HG02759 (cell line): ENCODE measurements at regions not wholly inside any gene's neighbourhood (a gene's known extent, or its start where the extent isn't known, plus 50 kb on each side); places are given as distances from the start of the nearest gene placed in this dataset.

Source experiments
- ATAC-seq: cut with Tn5 transposase; IDR thresholded peaks from one replicate; pipeline ENCODE4 v1.9.1; 2021; ENCODE audit warnings: mild to moderate bottlenecking, moderate library complexity; ENCODE audit not compliant: unreplicated experiment

DNA sequence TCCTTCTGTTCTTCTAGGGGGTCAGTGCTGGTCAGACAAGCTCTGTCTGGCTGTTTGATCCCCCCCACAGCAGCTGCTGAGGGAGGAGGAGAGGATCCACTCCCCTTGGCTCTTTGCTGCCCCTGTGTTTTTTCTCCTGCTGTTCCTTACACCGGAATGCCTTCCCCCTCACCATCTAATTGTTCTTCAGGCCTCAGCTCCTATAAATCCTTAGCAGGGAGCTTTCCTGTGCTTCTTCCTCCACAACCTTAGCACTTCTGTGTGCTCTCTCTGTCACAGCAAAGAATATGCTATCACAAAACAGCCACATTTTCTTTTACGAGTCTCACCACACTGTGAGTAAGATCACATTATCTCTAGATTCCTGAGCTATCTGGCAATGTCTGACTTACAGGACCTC is 196.6 kb downstream of the OTOR start:
- ATAC-seq: no peak

DNA sequence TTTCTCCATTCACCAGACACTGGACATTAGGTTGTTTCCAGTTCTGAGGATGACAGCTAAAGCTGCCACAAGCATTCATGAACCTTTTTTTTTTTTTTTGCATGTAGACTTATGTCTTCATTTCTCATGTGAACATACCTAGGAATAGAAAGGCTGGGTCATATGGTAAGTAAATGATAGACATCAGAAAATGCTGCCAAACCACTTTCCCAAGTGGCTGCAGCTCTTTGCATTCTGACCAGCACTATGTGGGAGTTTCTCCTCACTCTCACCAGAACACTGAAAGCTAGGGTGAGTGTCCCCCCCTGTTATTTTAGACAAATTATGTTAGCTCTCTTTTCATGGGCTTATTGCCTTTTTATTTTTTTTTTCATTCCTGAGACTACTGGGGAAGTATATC is 197.5 kb downstream of the OTOR start:
- ATAC-seq: no peak

DNA sequence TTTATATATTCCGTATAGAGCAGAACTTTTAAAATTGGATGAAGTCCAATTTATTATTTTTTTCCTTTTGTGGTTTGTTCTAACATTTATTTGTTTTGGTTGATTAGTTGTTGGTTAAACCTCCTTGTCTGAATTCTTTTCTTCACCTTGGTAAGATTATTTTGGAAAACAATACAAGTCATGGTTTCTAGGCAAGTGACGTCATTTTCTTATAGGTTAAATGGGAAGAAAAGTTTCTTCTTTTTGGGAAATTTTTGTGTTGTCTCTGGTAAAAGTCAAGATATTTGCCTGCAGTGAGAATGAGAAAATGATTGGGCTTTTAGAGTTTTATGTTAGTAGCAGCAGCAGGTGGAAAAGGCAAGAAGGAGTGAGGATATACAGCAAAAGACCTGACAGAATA is 197.9 kb downstream of the OTOR start:
- ATAC-seq: no peak

DNA sequence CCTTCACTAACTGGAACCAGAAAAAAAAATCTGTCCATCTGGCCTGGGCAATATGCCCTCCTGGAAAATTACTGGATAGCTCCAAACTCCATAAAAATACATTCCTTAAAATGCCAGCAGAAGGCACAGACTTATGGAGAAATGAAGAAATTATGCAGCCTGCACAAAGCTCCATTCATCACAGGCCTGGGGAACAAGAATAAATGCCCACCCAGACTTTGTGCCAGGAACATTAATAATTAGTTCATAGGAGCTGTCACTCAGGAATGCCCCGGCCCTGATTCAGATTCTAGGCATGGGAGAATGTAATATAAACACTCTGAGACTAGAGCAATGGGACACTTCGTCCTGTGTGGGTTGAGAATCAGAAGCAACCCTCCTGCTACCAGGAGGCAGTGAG is 199.3 kb downstream of the OTOR start:
- ATAC-seq: no peak

DNA sequence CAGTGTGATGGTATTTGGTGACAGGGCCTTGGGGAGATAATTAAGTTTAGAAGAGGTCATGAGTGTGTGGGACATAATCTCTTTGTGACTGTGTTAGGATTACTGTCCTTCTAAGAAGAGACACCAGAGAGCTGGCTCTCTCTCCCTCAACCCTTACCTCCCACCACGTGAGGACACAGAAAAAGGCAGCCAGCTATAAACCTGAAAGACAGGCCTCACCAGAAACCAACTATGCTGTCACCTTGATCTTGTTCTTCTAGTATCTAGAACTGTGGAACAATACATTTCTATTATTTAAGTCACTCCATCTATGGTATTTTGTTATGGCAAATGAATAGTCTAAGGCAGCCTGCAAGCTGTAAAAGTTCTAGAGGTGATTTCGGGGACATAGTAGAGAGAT is 203.7 kb downstream of the OTOR start:
- ATAC-seq: no peak

DNA sequence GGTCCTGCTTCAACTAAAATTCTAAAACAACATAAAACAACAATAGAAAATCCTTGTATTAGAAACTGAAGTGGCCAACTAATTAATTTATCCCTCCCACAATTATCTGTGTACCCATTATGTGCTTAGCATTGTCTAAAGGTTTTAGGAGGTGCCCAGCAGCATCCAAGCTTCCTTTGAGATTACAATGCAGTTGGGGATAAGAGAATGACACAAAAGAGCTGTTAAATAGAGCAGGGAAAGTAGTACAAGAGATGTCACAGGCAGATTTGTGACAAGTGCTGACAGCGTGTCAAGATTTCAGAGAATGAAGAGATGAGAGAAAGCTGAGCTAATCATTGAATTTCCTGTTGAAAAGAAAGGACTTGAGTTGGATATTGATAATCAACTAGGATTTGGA is 204.8 kb downstream of the OTOR start:
- ATAC-seq: no peak

DNA sequence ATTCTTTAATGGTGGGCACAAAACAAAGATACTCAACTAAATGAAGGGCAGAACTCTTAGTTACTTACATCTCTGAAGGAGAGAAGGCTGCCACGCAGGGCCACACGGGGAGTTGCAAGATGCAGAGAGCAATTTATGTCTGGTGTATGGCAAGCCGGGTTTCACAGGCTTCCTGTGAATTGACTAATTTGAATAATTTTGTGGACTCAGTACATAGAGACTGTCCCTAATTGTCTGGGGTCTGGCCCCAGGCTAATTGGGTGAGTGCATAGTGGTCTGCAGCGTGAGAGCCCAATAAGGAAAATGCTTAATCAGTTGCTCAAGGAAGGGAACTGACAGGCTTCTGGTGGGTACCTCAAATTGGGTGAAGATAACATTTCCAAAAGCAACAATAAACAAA is 205.7 kb downstream of the OTOR start:
- no peak for ATAC-seq

DNA sequence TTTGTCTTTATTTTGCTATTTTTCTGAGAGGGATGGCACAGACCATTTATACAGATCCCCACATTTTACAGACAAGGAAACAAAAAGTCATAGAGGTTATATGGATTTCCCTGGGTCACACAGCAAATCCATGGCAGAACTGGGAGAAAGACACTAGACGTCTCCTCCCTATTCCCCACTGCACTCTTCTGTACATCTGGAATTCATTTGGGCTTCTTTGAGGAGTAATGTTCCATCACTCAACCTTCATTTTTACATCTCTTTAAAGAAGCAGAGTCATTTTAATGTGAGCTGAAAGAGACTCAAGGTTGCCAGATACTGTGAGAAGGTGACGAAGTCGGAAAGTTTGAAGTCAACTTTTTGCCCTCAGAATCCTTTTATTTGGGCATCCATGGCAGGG is 207.3 kb downstream of the OTOR start:
- no peak for ATAC-seq

DNA sequence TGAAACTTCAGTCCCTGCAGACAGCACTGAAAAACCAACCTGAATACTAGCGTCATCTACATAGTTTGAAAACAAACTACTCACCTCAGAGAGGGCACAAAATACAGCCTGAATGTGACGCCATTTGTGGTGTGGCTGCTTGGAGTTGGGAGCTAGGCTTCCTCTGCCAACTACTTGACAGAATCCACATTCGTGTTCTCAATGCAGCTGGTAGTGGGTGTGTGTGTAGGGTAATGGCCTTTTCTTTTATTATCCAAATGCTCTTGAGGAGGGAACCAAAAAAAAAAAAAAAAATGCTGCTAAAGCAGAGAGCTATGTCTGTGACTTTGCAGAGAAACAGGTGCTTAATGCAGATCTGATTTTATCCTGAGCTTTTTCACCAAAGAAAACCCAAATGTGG is 207.8 kb downstream of the OTOR start:
- no peak for ATAC-seq

DNA sequence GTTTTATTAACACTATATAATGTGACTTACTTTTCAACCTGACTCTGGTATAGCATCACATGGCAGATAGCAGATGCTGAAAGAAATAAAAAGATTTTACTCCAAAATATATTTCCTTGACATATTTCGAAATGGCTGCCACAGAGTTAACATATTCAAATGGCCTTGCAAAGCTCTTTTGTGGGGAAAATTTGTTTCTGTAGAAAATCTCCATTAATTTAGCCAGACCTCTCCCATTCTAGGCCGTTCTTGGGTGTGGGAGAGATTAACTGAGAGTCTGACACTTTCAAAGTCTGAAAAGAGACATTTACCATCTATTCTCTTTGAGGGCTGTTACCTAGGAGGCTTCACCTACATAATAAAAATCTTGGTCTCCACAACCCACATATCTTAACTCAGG is 217.2 kb downstream of the OTOR start:
- ATAC-seq: no peak

DNA sequence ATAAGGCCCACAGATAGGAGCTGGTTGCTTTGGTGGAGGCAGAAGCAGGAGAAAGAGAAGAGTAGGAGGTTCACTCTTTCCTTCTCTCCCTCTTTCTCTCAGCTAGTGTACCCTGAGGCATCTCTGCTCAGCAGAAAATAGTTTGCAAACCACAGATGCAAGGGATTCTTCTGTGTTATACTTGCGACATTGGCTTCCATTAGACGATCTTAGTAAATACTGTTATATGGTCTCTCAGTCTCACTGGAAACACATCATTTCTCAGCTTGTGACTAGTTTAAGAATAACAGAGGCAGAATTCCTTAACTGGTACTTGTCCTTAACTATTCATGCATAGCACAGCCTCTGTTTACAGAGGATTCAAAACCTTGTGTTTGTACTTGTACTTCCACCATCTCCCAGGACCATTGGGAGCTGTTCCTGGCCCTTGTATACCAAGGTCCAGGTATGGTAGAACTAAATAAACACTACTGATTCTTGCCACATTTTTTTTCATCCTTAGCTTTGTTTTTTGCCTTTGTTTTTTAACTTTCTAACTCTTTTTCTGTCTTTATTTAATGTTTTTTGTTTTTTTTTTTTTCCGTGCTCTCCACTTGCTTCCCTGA is 218.2 kb downstream of the OTOR start:
- ATAC-seq: no peak

DNA sequence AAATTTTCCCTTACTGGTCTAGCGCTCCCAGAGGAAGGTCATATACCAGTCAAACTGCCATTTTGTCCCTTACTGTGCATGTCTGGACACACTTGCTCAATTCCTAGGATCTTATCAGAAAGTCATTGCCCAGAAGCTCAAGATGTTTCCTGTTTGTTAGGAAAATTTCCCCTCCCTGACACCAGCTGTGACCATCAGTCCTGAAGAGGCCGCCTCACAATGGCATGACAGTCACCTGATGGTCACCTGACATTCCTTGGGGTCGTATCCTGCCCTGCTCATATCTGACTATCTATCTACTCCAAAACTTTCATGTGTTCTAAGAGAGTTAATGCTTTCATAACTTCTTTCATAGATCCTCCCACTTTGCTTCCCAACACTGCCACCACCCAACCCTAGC is 219.9 kb downstream of the OTOR start:
- ATAC-seq: no peak

DNA sequence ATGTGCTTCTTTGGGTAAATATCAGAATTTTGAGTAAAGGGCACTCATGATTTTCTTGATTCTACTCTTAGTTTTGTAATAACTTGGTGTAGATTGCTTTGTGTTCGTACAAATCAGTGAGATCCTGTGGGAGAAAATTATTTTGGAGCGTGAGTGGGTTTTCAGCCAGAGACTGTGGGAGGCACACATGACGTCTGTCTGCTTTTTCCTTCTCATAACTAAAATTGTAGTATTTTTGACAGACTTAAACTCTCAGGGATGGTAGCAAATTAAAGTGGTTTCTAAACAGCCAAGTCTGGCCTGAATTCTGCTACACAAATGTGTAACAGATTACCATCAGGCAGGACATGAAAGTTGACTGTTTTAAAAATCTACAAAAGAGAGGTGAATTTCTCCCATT is 222.6 kb downstream of the OTOR start:
- no peak for ATAC-seq

DNA sequence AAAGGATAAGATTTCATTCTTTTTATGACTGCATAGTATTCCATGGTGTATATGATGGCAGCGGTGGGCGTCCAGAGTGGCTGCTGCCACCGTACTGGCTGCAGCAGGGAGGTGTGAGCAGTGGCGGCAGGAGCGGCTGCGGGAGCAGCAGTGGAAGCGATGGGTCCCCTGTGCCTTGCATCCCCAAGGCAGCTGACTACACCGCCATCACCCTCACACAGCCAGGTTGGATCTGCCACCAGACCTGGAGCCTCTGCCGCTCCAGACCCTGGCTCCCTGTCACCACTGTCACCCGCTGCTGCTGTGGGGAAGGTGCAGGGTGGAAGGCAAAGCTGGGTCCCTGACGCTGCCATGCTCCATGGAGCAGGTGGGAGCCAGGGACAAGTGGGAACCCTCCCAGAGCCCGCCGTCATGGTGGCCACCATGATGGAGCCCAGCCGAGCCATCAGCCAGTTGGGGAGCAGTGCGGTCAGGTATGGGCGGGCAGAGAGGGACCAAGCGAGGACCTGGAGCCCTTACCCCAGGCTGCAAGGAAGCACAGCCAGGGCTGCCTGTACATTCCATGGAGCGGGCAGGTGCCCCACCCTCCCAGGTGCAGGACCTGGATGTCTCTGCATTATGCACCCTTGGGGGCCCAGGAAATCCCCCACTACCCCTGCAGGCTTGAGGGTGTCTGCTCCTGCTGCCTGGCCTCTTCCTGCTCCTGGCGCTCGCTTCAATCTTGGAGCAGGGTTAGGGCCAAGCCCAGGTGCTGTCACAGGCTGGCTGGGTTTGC is 226.1 kb downstream of the OTOR start:
- no peak for ATAC-seq

DNA sequence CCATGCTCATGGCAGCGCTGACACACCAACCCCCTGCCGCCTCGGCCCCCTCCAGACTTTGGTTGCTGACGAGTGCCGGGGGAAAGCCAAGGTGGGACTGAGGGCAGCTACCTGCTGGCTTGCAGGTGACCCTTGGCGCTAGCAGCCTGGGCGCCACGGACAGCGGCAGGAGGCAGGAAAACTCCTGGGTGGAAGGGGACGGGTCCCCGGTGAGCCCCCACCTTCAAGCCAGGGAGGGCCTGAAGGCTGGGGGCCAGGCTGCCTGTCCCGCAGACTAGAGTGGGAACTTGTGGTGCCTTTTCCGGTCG is 226.7 kb downstream of the OTOR start:
- ATAC-seq: no peak

DNA sequence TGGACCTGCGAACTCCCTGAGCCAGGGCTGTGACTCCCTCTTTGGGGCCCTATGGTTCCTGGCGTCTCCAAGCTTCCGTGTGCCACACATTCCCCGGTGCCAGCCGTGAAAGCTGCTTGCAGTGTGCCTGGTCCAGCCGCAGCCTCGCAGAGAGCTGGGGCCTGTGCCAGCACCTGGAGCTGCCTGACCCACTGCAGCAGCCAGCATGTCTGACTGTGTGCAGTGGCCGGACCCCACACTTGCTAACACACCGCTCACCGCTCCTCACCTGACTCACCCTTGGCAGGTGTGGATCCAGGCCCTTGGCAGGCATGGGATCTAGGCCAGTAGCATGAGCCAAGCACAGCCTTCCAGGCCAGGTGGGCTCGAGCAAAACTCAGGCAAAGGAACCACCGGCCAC is 227.5 kb downstream of the OTOR start:
- no peak for ATAC-seq

DNA sequence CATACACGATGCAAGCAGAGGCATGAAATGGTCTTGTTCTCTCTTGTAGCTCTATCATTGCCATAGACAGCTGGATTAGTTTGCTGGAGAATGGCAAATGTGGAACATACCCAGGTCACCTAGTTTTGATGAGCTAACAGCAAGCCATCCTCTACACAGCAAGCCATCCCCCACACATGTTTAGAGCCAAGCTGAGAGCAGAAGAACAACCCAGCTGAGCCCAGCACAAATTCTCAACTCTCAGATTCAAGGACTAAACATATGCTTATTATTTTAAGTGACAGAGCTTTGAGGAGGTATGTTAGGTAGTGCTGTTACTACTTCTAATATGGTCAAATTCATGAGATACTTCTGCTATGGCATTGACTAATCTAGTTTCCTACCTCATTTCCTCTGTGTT is 230.3 kb downstream of the OTOR start:
- no peak for ATAC-seq

DNA sequence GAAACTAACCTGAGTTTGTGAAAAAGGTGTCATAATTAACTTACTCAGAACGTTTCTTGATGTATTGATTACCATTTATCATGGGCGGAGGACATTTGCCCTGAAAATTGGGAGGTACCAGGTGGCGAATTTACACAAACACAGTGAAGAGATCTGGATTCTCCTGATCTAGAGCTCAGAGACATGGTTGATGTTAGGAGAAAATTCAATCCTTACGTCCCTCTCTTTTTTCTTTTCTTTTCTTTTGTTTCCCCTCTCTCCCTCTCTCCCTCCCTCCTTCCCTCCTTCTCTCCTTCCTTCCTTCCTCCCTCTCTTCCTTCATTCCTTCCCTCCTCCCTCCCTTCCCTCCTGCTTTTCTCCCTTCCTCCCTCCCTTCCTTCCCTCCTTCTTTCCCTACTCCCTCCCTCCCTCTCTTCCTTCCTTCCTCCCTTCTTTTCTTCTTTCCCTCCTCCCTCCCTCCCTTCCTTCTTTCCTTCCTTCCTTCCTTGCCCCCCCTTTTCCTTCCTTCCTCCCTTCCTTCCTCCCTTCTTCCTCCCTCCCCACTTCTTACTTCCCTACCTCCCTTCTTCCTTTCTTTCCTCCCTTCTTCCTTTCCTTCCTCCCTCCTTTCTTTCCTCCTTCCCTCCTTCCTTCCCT is 234.1 kb downstream of the OTOR start:
- ATAC-seq: no peak

DNA sequence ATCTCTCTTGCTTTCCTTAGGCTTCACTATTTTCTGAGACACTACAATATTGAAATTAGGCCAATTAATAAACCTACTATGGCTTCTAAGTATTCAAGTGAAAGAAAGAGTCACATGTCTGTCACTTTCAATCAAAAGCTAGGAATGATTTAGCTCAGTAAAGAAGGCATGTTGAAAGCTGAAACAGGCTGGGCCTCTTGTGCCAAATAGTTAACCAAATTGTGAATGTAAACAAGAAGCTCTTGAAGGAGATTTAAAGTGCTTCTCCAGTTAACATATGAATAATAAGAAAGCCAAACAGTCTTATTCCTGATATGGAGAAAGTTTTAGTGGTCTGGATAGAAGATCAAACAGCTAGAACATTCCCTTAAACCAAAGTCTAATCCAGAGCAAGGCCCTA is 236.3 kb downstream of the OTOR start:
- ATAC-seq: no peak

DNA sequence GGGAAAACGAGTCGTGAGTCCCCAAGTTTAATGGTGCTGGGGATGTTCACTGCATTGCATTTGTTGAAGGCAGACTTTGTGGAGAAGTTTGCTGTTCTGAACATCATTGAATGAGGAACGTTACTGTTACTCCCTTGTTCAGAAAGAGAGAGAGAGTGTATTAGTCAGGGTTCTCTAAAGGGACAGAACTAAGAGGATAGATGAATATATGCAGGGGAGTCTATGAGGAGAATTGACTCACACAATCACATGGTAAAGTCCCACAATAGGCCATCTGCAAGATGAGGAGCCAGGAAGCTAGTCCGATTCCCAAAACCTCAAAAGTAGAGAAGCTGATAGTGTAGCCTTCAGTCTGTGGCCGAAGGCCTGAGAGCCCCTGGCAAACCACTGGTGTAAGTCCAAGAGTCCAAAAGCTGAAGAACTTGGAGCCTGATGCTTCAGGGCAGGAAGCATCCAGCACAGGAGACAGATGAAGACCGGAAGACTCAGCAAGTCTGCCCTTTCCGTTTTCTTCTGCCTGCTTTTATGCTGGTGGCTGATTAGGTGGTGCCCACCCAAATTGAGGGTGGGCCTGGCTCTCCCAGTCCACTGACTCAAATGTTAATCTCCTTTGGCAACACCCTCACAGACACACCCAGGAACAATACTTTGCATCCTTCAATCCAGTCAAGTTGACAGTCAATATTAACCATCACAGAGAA is 223.5 kb upstream of the PCSK2 start:
- ATAC-seq: no peak

DNA sequence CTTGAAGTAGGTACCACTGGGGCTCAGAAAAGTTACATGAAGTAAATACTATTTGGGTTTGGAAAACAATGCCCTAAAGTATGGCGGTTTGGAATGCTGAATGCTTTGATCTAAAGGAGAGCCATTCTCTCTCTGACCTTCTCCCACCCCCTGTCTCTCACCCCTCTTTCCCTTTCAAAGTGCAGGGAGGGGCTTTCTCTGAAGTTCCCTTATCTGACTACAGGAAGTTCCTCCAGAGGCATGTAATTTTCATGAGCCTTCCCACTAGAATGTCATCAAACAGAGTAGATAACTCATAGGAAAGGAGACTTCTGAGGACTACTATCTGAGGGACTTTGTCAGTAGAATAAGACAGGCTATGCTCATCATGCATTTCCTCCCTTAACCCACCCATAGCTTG is 216.7 kb upstream of the PCSK2 start:
- no peak for ATAC-seq
